SU-DHL-6 (cell line): ENCODE measurements at regions not wholly inside any gene's neighbourhood (a gene's known extent, or its start where the extent isn't known, plus 50 kb on each side); places are given as distances from the start of the nearest gene placed in this dataset.

Experiments
- H2AFZ ChIP-seq: fragments of 200-600 bp; sonication (generic); 2 replicates; pipeline ENCODE4 v1.6.1; 2014; ENCODE audit warnings: low read depth, mild to moderate bottlenecking, moderate library complexity, mixed read lengths, antibody characterized with exemption, low read length; ENCODE audit not compliant: severe bottlenecking
- H3F3A ChIP-seq: fragments of 200-600 bp; shearing (Covaris generic); 2 replicates; pipeline ENCODE4 v1.6.0; 2016; ENCODE audit warnings: antibody characterized with exemption, mild to moderate bottlenecking; ENCODE audit not compliant: insufficient read depth
- H3K27ac ChIP-seq: fragments of 200-600 bp; sonication (generic); 2 replicates; pipeline ENCODE4 v1.5.1; 2016; ENCODE audit warnings: low read depth, mild to moderate bottlenecking, low read length, moderate library complexity, mixed read lengths
- H3K27me3 ChIP-seq: fragments of 200-600 bp; sonication (generic), shearing (Covaris generic); 2 replicates; pipeline ENCODE4 v1.6.0; 2014; ENCODE audit warnings: mild to moderate bottlenecking, low read length
- H3K36me3 ChIP-seq: fragments of 200-600 bp; sonication (generic); 2 replicates; pipeline ENCODE4 v1.6.1; 2014; ENCODE audit warnings: mild to moderate bottlenecking, low read length, mixed read lengths
- H3K4me2 ChIP-seq: fragments of 300-600, 200-600 bp; shearing (Covaris generic), sonication (generic); 2 replicates; pipeline ENCODE4 v1.6.0; 2014; ENCODE audit warnings: low read length, low read depth, mild to moderate bottlenecking; ENCODE audit not compliant: poor library complexity, severe bottlenecking
- H3K4me3 ChIP-seq: fragments of 200-600 bp; sonication (generic); 2 replicates; pipeline ENCODE4 v1.5.1; 2014; ENCODE audit warnings: antibody characterized with exemption, low read length, mild to moderate bottlenecking, mixed read lengths; ENCODE audit not compliant: insufficient read depth, poor library complexity, severe bottlenecking
- H3K79me2 ChIP-seq: fragments of 200-600 bp; sonication (generic); 2 replicates; pipeline ENCODE4 v1.6.1; 2014; ENCODE audit warnings: mild to moderate bottlenecking, low read length, moderate library complexity; ENCODE audit not compliant: insufficient read depth
- H3K9ac ChIP-seq: fragments of 200-600 bp; sonication (generic); 2 replicates; pipeline ENCODE4 v1.7.0; 2014; ENCODE audit warnings: mild to moderate bottlenecking, low read length
- H3K9me2 ChIP-seq: fragments of 200-600 bp; sonication (generic); replicated peaks from 2 replicates; pipeline ENCODE4 v1.6.1; 2014; ENCODE audit warnings: low read length; ENCODE audit not compliant: insufficient read depth
- H3K9me3 ChIP-seq: fragments of 200-600 bp; sonication (generic); 2 replicates; pipeline ENCODE4 v1.6.1; 2014; ENCODE audit warnings: low read length, mixed read lengths; ENCODE audit not compliant: insufficient read depth
- H4K20me1 ChIP-seq: fragments of 200-600 bp; sonication (generic); 2 replicates; pipeline ENCODE4 v1.6.1; 2014; ENCODE audit warnings: low read depth, mild to moderate bottlenecking, antibody characterized with exemption, low read length, moderate library complexity, mixed read lengths
- EZH2phosphoT487 ChIP-seq: fragments of 200-600 bp; sonication (generic), shearing (Covaris generic); conservative IDR thresholded peaks from 2 replicates; pipeline ENCODE4 v1.6.1; 2018; ENCODE audit warnings: mild to moderate bottlenecking, antibody characterized with exemption, low read length, moderate library complexity, mixed read lengths
- TF ChIP-seq, protein P1 (sequence below): fragments of 200-600 bp; sonication (generic); IDR thresholded peaks from one replicate; pipeline ENCODE4 v1.5.1; 2017; ENCODE audit warnings: antibody characterized with exemption, mild to moderate bottlenecking, low read length, moderate library complexity; ENCODE audit not compliant: insufficient read depth, poor library complexity, severe bottlenecking

DNA sequence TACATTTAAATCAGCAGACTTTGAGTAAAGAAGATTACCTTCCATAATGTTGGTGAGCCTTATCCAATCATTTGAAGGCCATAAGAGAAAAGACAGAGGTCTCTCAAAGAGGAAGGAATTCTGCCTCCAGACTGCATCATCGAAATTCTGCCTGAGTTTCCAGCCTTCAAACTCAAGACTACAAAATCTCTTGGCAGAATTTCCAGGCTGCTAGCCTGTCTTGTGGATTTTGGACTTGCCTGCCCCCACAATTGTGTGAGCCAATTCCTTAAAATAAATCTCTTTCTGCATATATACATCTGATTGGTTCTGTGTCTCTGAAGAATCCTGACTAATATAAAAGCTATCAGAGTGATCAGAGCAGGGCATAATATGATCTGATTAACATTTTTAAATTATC, 216.6 kb upstream of the CPHXL start:
- Histone ChIP-seq H3K79me2 (no peaks in the 10 kb centered on the region), H3K27me3 (no peaks in the 10 kb centered on the region), H3K4me2 (no peak overlapping the region), H3K9ac (no peak overlapping the region), H3K27ac (no peak overlapping the region), H3K9me3 (no peaks in the 10 kb centered on the region), H3K4me3 (no peak overlapping the region), H4K20me1 (no peaks in the 10 kb centered on the region), H3F3A (no peaks in the 10 kb centered on the region), H3K36me3 (no peaks in the 10 kb centered on the region), H2AFZ (no peak overlapping the region), H3K9me2 (no peaks in the 10 kb centered on the region)
- TF ChIP-seq EZH2phosphoT487, result no peak
- TF ChIP-seq, protein P1, sequence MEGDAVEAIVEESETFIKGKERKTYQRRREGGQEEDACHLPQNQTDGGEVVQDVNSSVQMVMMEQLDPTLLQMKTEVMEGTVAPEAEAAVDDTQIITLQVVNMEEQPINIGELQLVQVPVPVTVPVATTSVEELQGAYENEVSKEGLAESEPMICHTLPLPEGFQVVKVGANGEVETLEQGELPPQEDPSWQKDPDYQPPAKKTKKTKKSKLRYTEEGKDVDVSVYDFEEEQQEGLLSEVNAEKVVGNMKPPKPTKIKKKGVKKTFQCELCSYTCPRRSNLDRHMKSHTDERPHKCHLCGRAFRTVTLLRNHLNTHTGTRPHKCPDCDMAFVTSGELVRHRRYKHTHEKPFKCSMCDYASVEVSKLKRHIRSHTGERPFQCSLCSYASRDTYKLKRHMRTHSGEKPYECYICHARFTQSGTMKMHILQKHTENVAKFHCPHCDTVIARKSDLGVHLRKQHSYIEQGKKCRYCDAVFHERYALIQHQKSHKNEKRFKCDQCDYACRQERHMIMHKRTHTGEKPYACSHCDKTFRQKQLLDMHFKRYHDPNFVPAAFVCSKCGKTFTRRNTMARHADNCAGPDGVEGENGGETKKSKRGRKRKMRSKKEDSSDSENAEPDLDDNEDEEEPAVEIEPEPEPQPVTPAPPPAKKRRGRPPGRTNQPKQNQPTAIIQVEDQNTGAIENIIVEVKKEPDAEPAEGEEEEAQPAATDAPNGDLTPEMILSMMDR, result no peak

DNA sequence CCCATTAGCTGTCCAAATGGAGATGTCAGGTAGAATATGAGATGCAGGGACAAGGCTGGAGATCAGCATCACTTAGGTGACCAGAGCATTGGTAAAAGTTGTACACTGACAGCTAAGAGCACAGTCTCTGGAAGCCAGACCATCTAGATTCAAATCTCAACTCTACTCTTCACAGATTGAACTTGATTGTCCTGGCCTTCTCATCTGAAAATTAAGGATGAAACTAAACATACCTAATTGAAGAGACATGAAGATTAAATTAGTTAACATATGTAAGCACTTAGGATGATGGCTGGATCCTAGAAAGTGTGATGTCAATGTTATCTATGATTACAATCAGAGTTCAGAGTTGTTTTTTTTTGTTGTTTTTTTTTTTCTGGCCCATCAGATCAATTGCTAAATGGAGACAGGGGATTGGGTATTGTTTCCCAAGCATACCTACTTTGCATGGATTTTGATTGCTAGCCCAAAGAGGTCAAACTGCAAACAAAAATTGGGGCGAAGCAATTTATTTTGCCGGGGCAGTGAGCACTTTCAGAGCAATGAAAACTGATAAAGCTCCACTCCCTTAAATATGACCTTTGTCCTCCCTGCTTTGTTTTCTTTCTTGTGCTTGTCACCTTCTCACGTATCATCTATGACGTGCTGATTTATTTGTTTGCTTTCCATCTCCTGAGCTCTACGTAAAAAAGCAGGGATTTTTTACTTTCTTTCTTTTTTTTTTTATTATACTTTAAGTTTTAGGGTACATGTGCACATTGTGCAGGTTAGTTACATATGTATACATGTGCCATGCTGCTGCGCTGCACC, 217.6 kb upstream of the CPHXL start:
- Histone ChIP-seq H3K4me3 (no peak overlapping the region), H3K27ac (no peak overlapping the region), H3K4me2 (no peak overlapping the region), H3K36me3 (no peaks in the 10 kb centered on the region), H3F3A (no peaks in the 10 kb centered on the region), H3K27me3 (no peaks in the 10 kb centered on the region), H2AFZ (no peak overlapping the region), H3K9me2 (no peaks in the 10 kb centered on the region), H4K20me1 (no peaks in the 10 kb centered on the region), H3K9ac (no peak overlapping the region), H3K9me3 (no peaks in the 10 kb centered on the region), H3K79me2 (no peaks in the 10 kb centered on the region)
- TF ChIP-seq, protein P1, result no peak
- TF ChIP-seq EZH2phosphoT487, result no peak

DNA sequence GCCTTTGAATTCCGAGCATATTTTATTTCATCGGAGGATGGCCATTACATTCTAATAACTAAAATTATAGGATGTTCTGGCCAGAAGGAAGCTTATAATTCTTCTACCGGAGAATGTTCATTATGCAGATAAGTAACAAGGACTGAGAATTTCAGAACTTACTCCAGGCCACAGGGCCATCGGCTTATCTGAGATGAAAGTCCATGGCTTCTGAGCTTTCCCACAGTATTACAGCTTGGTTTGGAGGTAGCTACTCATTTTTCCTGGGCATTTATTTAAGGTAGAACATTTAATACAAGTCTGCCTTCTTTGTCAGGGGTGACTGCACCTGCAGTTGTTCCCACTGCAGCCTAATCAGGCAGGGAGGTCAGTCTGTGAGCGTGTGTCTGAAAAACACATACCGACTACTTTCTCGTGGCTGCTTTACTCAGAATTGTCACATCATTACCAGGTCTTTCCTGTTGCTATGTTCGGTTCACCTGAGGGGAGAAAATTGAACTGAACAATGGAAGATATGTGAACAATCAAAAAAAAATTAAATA, 219.7 kb upstream of the CPHXL start:
- H3K9ac ChIP-seq, result no peak overlapping the region
- H3F3A ChIP-seq, result no peaks in the 10 kb centered on the region
- H3K36me3 ChIP-seq, result no peaks in the 10 kb centered on the region
- no peaks in the 10 kb centered on the region for H3K9me2 ChIP-seq
- TF ChIP-seq, protein P1, result no peak
- TF ChIP-seq EZH2phosphoT487, result no peak
- no peaks in the 10 kb centered on the region for H3K79me2 ChIP-seq
- H2AFZ ChIP-seq, result no peak overlapping the region
- H3K27ac ChIP-seq, result no peak overlapping the region
- no peaks in the 10 kb centered on the region for H3K27me3 ChIP-seq
- H3K9me3 ChIP-seq, result no peaks in the 10 kb centered on the region
- H3K4me3 ChIP-seq, result no peak overlapping the region
- no peaks in the 10 kb centered on the region for H4K20me1 ChIP-seq
- H3K4me2 ChIP-seq, result no peak overlapping the region
